HepG2 (cell line): ENCODE measurements at regions not wholly inside any gene's neighbourhood (a gene's known extent, or its start where the extent isn't known, plus 50 kb on each side); places are given as distances from the start of the nearest gene placed in this dataset.

Experiments used
- CREB1 ChIP-seq, 2 experiments: fragments of 450-650 bp in 1 of 2; IDR thresholded peaks; 2 replicates each; pipeline ENCODE4 v1.6.1; 2016 to 2017; ENCODE audit warnings: control low read depth in 1 of 2, mild to moderate bottlenecking in 1 of 2, missing compliant biosample characterization in 1 of 2, missing genetic modification characterization in 1 of 2
- EED ChIP-seq: sonication (generic); formaldehyde crosslinking; IDR thresholded peaks from 2 replicates; pipeline ENCODE4 v1.5.0; 2020; ENCODE audit warnings: mild to moderate bottlenecking, missing genetic modification reagents
- EP300 ChIP-seq, 3 experiments: sonication (generic) in 1 of 3; formaldehyde crosslinking in 1 of 3; IDR thresholded peaks; 2 replicates each; pipeline versions ENCODE4 v1.5.1 to v1.6.1; 2011 to 2020; ENCODE audit warnings: low read depth in 2 of 3, low read length in 2 of 3, borderline replicate concordance in 1 of 3, improper control_type of control experiment in 1 of 3, mild to moderate bottlenecking in 1 of 3, missing genetic modification reagents in 1 of 3, moderate library complexity in 1 of 3
- POLR2AphosphoS5 ChIP-seq: IDR thresholded peaks from 2 replicates; pipeline ENCODE4 v1.6.1; 2012; ENCODE audit warnings: low read depth, low read length
- YY1 ChIP-seq: IDR thresholded peaks from 2 replicates; pipeline ENCODE4 v1.6.1; 2011; ENCODE audit warnings: low read length, low read depth, moderate library complexity, mild to moderate bottlenecking; ENCODE audit not compliant: insufficient read depth, insufficient replicate concordance
- ZFP36 ChIP-seq: fragments of 150-350 bp; IDR thresholded peaks from 2 replicates; pipeline ENCODE4 v1.6.1; 2018; ENCODE audit warnings: borderline replicate concordance, low read length, low read depth; ENCODE audit not compliant: partially characterized antibody
- ZSCAN20 ChIP-seq: sonication (generic); formaldehyde crosslinking; IDR thresholded peaks from 2 replicates; pipeline ENCODE4 v1.4.0; 2020; ENCODE audit warnings: missing genetic modification reagents, mild to moderate bottlenecking, borderline replicate concordance
- TF ChIP-seq, protein P1 (sequence below): sonication (generic); formaldehyde crosslinking; IDR thresholded peaks from 2 replicates; pipeline ENCODE4 v1.5.0; 2020; ENCODE audit warnings: missing genetic modification reagents, mild to moderate bottlenecking, borderline replicate concordance
- TF ChIP-seq, protein P2 (sequence below): sonication (generic); formaldehyde crosslinking; IDR thresholded peaks from 2 replicates; pipeline ENCODE4 v1.5.0; 2020; ENCODE audit warnings: mild to moderate bottlenecking, missing genetic modification reagents, moderate library complexity

DNA sequence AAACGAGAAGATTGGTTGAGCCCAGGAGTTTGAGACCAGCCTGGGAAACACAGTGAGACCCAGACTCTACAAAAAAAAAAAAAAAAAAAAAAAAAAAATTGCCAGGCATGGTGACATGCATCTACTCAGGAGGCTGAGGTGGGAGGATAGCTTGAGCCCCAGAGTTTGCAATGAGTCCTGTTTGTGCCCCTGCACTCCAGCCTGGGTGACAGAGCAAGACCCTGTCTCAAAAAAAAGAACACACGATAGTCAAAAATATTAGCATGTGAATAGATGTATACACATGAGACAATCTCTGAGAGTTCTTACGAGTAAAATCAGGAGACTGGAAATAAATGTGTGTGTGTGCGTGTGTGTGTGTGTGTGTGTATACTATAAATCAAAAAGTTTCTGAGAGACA lies 966.3 kb downstream of the FSTL5 start:
- TF ChIP-seq, protein P1, sequence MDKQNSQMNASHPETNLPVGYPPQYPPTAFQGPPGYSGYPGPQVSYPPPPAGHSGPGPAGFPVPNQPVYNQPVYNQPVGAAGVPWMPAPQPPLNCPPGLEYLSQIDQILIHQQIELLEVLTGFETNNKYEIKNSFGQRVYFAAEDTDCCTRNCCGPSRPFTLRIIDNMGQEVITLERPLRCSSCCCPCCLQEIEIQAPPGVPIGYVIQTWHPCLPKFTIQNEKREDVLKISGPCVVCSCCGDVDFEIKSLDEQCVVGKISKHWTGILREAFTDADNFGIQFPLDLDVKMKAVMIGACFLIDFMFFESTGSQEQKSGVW (CRISPR knock-in tag), result no peak
- TF ChIP-seq EP300 (IDR thresholded peaks at IDR 0.05; ENCODE audit: low read depth in 2 of 2, low read length in 2 of 2) (no peak), EP300 (CRISPR knock-in tag; IDR thresholded peaks at IDR 0.05; ENCODE audit: borderline replicate concordance) (no peak), EED (CRISPR knock-in tag) (no peak), ZFP36 (no peak), ZSCAN20 (CRISPR knock-in tag) (no peak), POLR2AphosphoS5 (no peak), YY1 (no peak), CREB1 (IDR thresholded peaks at IDR 0.05) (no peak), CREB1 (CRISPR knock-in tag; IDR thresholded peaks at IDR 0.05) (no peak)
- TF ChIP-seq, protein P2, sequence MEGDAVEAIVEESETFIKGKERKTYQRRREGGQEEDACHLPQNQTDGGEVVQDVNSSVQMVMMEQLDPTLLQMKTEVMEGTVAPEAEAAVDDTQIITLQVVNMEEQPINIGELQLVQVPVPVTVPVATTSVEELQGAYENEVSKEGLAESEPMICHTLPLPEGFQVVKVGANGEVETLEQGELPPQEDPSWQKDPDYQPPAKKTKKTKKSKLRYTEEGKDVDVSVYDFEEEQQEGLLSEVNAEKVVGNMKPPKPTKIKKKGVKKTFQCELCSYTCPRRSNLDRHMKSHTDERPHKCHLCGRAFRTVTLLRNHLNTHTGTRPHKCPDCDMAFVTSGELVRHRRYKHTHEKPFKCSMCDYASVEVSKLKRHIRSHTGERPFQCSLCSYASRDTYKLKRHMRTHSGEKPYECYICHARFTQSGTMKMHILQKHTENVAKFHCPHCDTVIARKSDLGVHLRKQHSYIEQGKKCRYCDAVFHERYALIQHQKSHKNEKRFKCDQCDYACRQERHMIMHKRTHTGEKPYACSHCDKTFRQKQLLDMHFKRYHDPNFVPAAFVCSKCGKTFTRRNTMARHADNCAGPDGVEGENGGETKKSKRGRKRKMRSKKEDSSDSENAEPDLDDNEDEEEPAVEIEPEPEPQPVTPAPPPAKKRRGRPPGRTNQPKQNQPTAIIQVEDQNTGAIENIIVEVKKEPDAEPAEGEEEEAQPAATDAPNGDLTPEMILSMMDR, result no peak
